MCF 10A (cell line): ENCODE measurements at regions not wholly inside any gene's neighbourhood (a gene's known extent, or its start where the extent isn't known, plus 50 kb on each side); places are given as distances from the start of the nearest gene placed in this dataset.

Experiments
- BruUV-seq: library from RNA; stranded (reverse); fragments of 400-500 nt; replicated peaks from 2 replicates; lab custom pipeline; 2021; lab: Mats Ljungman, UMichigan
- CTCF ChIA-PET: fragments of 300-600 bp; sonication (Branson Sonifier 250); formaldehyde crosslinking; extraction: SDS; loops from one replicate; lab custom pipeline; 2021; ENCODE audit warnings: antibody characterized with exemption, inconsistent platforms; lab: Yijun Ruan, JAX
- POLR2A ChIA-PET: fragments of 300-600, 350-650 bp; sonication (Branson Sonifier 250); formaldehyde crosslinking; extraction: SDS; loops from one replicate; lab custom pipeline; 2020; ENCODE audit warnings: antibody characterized with exemption, inconsistent platforms; lab: Yijun Ruan, JAX
- DNase-seq: peaks from one replicate; pipeline ENCODE4 v3.0.0-alpha.2; 2018; ENCODE audit not compliant: unreplicated experiment
- H3K27ac Mint-ChIP-seq: one replicate; pipeline ENCODE4 v1.8.0; 2022; ENCODE audit warnings: mild to moderate bottlenecking, low read depth, mixed read lengths; ENCODE audit not compliant: unreplicated experiment
- H3K27me3 Mint-ChIP-seq: one replicate; pipeline ENCODE4 v1.8.0; 2022; ENCODE audit warnings: mixed read lengths; ENCODE audit not compliant: insufficient read depth, unreplicated experiment
- H3K36me3 Mint-ChIP-seq: one replicate; pipeline ENCODE4 v1.8.0; 2022; ENCODE audit warnings: mild to moderate bottlenecking, moderate library complexity, mixed read lengths; ENCODE audit not compliant: insufficient read depth, unreplicated experiment
- H3K4me1 Mint-ChIP-seq: one replicate; pipeline ENCODE4 v1.8.0; 2022; ENCODE audit warnings: mixed read lengths; ENCODE audit not compliant: insufficient read depth, unreplicated experiment
- H3K4me3 Mint-ChIP-seq: one replicate; pipeline ENCODE4 v1.8.0; 2022; ENCODE audit warnings: mild to moderate bottlenecking, moderate library complexity, mixed read lengths; ENCODE audit not compliant: unreplicated experiment
- H3K9me3 Mint-ChIP-seq: one replicate; pipeline ENCODE4 v1.8.0; 2022; ENCODE audit warnings: mixed read lengths; ENCODE audit not compliant: unreplicated experiment
- CTCF ChIP-seq: fragments of 200-600 bp; IDR thresholded peaks from one replicate; pipeline ENCODE4 v1.8.0; 2022; ENCODE audit warnings: antibody characterized with exemption, mild to moderate bottlenecking; ENCODE audit not compliant: unreplicated experiment
- intact Hi-C: fragments of 100-400 bp; cut with micrococcal nuclease; formaldehyde crosslinking; loops from 2 replicates; pipeline ENCODE4 v1.14.1; 2022

- POLR2A ChIA-PET, result interaction anchor here (0.9 kb wide), 1 partner anchor 10 kb away, joined by 3 read pairs; no protein-coding TSS in a partner anchor
- DNase-seq, result no peak
- intact Hi-C loops, result no loop called here
- Mint-ChIP-seq H3K27ac (no peak overlapping the region), H3K9me3 (peaks cover 8% of the 10 kb centered on the region), H3K4me1 (no peaks in the 10 kb centered on the region), H3K36me3 (no peaks in the 10 kb centered on the region), H3K4me3 (no peak overlapping the region), H3K27me3 (no peaks in the 10 kb centered on the region)
- CTCF ChIA-PET, result interaction anchor here (0.5 kb wide), 1 partner anchor 884 kb away, joined by 4 read pairs; no protein-coding TSS in a partner anchor
- TF ChIP-seq CTCF, result no peak
- no TSS peak for BruUV-seq
These were observed 699.8 kb upstream of the ID2 start for GRCh38 chr2:7982054-7982453.

GRCh38 chr2:7983451-7983850, 698.4 kb upstream of the ID2 start:
- no peak for DNase-seq
- intact Hi-C loops, result no loop called here
- Mint-ChIP-seq H3K9me3 (peaks cover 8% of the 10 kb centered on the region), H3K4me1 (no peaks in the 10 kb centered on the region), H3K27me3 (no peaks in the 10 kb centered on the region), H3K27ac (no peak overlapping the region), H3K36me3 (no peaks in the 10 kb centered on the region), H3K4me3 (no peak overlapping the region)
- BruUV-seq, result no TSS peak
- POLR2A ChIA-PET, result no interaction called here
- TF ChIP-seq CTCF, result no peak
- CTCF ChIA-PET, result interaction anchor here (1.1 kb wide), 1 partner anchor 12 kb away, joined by 4 read pairs; no protein-coding TSS in a partner anchor

GRCh38 chr2:7983912-7984311, 697.9 kb upstream of the ID2 start:
- H3K27ac Mint-ChIP-seq, result no peak overlapping the region

More at GRCh38 chr2:7983912-7984311, 697.9 kb upstream of the ID2 start:
- peaks cover 8% of the 10 kb centered on the region for H3K9me3 Mint-ChIP-seq
- H3K4me1 Mint-ChIP-seq, result no peaks in the 10 kb centered on the region
- no peak for DNase-seq
- H3K27me3 Mint-ChIP-seq, result no peaks in the 10 kb centered on the region
- ChIA-PET POLR2A (no interaction called here), CTCF (interaction anchor here (0.5 to 1.1 kb wide), 2 partner anchors 11 to 1161 kb away, joined by 3 to 4 read pairs; no protein-coding TSS in a partner anchor)
- no peak for TF ChIP-seq CTCF
- no TSS peak for BruUV-seq
- H3K36me3 Mint-ChIP-seq, result no peaks in the 10 kb centered on the region
- H3K4me3 Mint-ChIP-seq, result no peak overlapping the region
- intact Hi-C loops, result no loop called here
